ENCODE measurements at regions not wholly inside any gene's neighbourhood (a gene's known extent, or its start where the extent isn't known, plus 50 kb on each side); places are given as distances from the start of the nearest gene placed in this dataset.

GRCh38 chr5:126368239-126368812, 54.9 kb upstream of the GRAMD2B start:
- H3K27ac ChIP-seq, result no peak overlapping the region
- no peaks in the 10 kb centered on the region for H3K9me3 ChIP-seq
- TF ChIP-seq CTCF (IDR thresholded peaks at IDR 0.05), result no peak
- peaks cover 4% of the 10 kb centered on the region for H3K4me1 ChIP-seq
- H3K27me3 ChIP-seq (ENCODE audit: low read depth), result no peaks in the 10 kb centered on the region
- no peak overlapping the region for H3K4me3 ChIP-seq
- no peaks in the 10 kb centered on the region for H3K36me3 ChIP-seq
- intact Hi-C loops (cut with DNase I), result no loop called here
- DNase-seq, result no peak
- ATAC-seq, result no peak

- Histone ChIP-seq H3K27me3 (ENCODE audit: low read depth) (no peaks in the 10 kb centered on the region), H3K36me3 (no peaks in the 10 kb centered on the region), H3K4me1 (peaks cover 4% of the 10 kb centered on the region), H3K4me3 (no peak overlapping the region), H3K27ac (no peak overlapping the region), H3K9me3 (no peaks in the 10 kb centered on the region)
- intact Hi-C loops (cut with DNase I), result no loop called here
- DNase-seq (no peak), ATAC-seq (no peak)
- TF ChIP-seq CTCF (IDR thresholded peaks at IDR 0.05), result no peak
These were observed 54.1 kb upstream of the GRAMD2B start for GRCh38 chr5:126369083-126369482.

GRCh38 chr5:126369995-126370731, 53.0 kb upstream of the GRAMD2B start:
- Histone ChIP-seq H3K4me1 (peaks cover 4% of the 10 kb centered on the region), H3K36me3 (no peaks in the 10 kb centered on the region), H3K27ac (no peak overlapping the region), H3K9me3 (no peaks in the 10 kb centered on the region), H3K27me3 (ENCODE audit: low read depth) (no peaks in the 10 kb centered on the region), H3K4me3 (no peak overlapping the region)
- peak; percentile 55 to 64 for ATAC-seq
- no peak for TF ChIP-seq CTCF (IDR thresholded peaks at IDR 0.05)
- intact Hi-C loops (cut with DNase I), result no loop called here
- no peak for DNase-seq

GRCh38 chr5:126370796-126371718, 52.2 kb upstream of the GRAMD2B start:
- no peak for TF ChIP-seq CTCF (IDR thresholded peaks at IDR 0.05)
- peaks cover 4% of the 10 kb centered on the region for H3K4me1 ChIP-seq
- H3K4me3 ChIP-seq, result peak overlapping the region; percentile 10
- H3K27ac ChIP-seq, result no peak overlapping the region
- ATAC-seq (peak; percentile 75 to 85), DNase-seq (no peak)
- H3K27me3 ChIP-seq (ENCODE audit: low read depth), result no peaks in the 10 kb centered on the region
- intact Hi-C loops (cut with DNase I), result no loop called here
- no peaks in the 10 kb centered on the region for H3K36me3 ChIP-seq
- H3K9me3 ChIP-seq, result no peaks in the 10 kb centered on the region

- peaks cover 4% of the 10 kb centered on the region for H3K4me1 ChIP-seq
- H3K36me3 ChIP-seq, result no peaks in the 10 kb centered on the region
- H3K27me3 ChIP-seq (ENCODE audit: low read depth), result no peaks in the 10 kb centered on the region
- ATAC-seq (no peak), DNase-seq (no peak)
- no peak for TF ChIP-seq CTCF (IDR thresholded peaks at IDR 0.05)
- H3K27ac ChIP-seq, result no peak overlapping the region
- H3K4me3 ChIP-seq, result no peak overlapping the region
- intact Hi-C loops (cut with DNase I), result no loop called here
- H3K9me3 ChIP-seq, result no peaks in the 10 kb centered on the region
These were observed 49.7 kb upstream of the GRAMD2B start for GRCh38 chr5:126373375-126374108.
